ENCODE measurements at regions not wholly inside any gene's neighbourhood (a gene's known extent, or its start where the extent isn't known, plus 50 kb on each side); places are given as distances from the start of the nearest gene placed in this dataset.

DNA sequence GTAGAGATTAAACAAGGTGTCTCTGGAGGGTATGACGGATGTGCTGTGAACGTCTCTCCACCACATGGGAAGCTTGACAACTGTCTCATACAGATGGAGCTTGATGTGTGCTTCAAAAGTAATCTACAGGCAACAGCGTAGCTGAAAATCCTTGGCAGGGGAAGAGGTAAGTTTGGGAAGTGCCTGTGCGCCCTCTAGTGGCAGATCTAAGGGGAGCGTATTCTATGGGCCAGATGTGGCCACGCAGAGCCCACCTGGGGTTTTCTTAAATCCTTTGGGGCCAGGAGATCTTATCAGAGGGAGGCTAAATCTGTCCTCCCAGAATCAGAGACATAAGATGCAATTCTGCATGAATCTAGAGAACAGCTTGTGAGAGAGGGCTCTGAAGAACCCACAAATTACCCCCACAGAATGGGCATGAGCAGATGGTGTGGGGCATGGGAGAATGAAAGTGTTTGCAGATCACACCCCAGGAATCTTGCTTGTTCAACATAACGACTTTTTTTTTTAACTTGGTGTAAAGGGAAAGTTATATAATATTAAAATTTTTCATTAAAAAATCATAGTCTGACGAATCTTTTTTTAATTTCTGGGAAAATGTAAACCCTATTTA lies 91.2 kb upstream of the MPP7 start:
- DNase-seq = peak; percentile 46

DNA sequence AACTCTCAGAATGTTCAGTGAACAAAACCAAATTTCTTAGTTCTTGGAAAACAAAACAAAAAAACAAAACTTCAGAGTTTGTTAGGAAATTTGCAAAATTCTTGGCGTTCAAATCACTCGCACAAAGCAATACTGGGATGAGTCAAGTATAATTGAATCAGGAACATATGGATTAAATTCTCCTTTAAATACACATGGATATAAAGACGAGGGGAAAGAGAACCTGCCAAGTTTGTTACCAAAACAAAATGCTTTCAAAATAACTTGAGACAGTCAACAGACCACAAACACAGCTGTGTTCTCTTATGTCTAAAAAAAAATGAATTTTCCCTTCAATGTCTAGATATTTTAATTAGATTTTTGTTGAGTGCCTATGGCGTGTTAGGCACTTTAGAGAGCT lies 93.5 kb upstream of the MPP7 start:
- no peak for DNase-seq

DNA sequence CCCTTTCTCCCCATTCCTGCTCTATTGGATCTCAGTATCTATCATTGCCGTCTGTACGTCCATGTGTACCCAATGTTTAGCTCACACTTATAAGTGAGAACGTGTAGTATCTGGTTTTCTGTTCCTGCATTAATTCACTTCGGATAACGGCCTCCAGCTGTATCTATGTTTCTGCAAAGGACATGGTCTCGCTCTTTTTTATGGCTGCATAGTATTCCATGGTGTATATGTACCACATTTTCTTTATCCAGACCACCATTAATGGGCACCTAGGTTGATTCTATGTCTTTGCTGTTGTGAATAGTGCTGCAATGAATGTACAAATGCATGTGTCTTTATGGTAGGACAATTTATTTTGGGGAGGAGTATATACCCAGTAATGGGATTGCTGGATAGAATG lies 94.4 kb upstream of the MPP7 start:
- no peak for DNase-seq

DNA sequence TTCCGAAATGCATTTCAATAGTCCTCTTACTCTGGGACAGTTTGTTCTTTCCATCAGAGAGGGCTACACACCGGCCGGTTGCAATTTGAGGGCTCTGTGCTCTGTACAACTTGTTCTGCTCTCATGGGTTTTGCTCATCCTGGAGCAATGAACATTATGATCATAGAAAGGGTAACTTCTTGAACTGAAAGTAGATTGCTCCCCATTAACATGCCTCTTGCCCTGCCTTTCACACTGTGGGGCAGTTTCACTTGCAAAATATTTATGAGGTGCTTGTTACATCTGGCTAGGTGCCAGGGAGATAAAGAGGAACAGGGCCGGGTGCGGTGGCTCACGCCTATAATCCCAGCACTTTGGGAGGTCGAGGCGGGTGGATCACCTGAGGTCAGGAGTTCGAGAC lies 97.3 kb upstream of the MPP7 start:
- DNase-seq = peak; percentile 13

DNA sequence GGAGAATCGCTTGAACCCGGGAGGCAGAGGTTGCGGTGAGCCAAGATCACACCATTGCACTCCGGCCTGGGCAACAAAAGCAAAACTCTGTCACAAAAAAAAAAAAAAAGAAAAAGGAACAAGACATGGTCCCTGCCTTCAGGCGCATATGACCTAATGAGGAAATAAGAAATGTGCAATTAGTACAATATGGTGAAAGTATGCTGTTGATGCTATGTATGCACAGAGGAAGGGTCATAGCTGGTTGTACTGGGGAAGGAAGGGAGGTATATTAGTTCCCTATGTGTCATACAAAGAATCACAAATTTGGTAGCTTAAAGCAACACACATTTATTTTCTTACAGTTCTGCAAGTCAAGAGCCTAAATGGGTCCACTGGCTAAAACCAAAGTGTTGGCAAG lies 97.8 kb upstream of the MPP7 start:
- DNase-seq = no peak

DNA sequence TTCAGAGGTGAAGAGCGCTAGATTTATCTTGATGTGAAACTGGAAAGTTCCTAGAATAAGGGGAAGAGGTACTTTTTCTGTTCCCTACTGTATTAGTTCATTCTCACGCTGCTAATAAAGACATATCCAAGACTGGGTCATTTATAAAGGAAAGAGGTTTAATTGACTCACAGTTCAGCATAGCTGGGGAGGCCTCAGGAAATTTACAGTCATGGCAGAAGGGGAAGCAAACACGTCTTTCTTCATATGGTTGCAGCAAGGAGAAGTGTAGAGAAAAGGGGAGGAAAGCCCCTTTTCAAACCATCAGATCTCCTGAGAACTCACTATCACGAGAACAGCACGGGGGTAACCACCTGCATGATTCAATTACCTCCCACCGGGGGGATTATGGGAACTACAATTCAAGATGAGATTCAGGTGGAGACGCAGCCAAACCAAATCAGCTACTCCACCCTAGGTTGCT lies 99.8 kb upstream of the MPP7 start:
- peak; percentile 40 for DNase-seq

DNA sequence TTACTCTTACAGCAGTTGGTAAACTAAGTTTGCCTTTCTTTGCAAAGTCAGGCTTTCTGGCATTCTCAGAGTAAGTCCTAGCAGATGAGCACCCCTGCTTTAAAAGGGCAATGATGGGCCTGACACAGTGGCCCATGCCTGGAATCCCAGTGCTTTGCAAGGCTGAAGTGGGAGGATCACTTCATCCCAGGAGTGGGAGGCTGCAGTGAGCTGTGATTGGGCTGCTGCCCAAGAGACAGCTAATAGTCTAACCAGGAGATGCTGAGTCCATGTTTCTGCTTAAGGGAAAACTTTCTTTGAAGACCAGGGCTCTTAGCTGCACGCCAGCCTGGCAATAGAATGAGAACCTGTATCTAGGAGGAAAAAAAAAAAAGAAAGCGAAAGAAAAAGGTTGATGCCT lies 100.2 kb upstream of the MPP7 start:
- no peak for DNase-seq

DNA sequence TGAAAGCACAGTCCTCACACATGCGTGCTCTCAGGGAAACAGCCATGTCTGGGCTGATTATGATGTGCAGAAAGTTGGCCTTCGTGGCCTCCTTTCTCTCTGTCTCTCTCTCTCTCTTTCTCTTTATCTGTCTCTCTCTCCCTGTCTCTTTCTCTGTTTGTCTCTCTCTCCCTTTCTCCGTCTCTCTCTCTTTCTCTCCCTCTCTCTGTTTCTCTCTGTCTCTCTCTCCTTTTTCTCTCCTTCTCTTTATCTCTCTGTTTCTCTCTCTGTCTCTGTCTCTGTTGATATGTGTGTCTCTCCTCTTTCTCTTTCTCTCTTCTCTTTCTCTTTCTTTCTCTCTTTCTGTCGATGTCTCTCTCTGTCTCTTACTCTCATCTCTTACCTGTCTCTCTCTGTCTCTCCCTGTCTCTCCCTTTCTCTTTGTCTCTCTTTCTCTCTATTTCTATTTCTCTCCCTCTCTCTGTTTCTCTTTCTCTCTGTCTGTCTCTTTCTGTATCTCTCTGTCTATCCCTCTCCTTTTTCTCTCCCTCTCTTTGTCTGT lies 105.4 kb upstream of the MPP7 start:
- no peak for DNase-seq

DNA sequence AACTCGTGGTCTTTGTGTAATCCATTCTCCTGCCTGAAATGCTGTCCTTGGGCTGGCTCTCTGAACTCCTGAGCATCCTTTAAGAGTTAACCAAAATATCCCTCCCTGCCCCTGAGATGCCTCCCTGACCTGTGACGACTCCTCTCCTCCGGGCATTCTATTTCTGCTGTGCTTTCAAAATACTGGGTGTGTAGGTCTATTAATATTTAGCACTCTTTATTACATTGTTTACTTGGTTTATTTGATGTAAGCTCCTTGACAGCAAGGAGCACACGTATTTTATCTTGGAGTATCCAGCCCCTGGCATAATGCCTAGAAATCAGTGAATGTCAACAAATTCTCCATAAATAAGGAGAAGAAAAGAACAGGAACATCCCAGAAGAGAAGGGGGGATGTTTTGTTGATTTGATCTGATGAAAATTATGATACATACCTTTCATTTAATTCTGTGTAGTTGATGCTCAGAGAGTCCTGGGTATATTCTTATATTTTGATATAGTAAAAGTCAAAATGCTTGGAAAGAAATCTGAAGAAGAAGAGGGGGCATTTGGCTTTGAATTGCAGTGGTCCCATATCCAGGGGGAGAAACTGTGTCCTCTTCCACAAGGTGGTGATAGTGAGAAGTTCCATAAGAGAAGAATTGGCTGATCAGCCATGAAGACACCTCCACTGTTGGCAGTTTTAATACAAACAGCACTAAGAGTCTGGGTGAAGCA lies 107.7 kb upstream of the MPP7 start:
- no peak for DNase-seq

DNA sequence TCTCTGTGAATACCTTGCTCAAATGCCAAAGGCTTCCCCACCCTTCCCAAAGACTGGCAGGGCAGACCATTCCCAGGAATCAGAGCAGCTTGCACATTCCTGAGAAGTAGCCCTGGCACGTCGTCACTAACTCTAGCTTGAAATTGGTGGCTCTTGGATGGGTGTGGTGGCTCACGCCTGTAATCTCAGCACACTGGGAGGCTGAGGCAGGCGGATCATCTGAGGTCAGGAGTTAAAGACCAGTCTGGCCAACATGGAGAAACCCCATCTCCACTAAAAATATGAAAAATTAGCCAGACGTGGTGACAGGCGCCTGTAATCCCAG lies 108.2 kb upstream of the MPP7 start:
- DNase-seq = no peak

DNA sequence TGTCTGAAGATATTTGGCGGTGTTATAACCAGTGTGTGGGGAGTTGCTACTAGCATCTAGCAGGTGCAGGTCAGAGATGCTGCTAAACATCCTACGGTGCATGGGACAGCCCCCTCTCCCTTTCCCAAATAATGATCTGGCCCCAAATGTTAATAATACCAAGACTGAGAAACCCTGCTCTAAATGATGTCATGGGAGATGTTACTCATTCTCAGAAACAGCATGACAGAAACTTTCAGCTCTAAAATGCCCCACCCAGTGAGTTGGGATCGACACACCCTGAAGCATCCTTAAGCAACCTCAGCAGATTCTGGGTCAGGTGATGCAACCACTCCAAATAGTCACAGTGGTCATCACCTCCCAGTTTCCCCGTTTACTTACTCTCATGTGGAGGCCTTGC lies 108.8 kb upstream of the MPP7 start:
- DNase-seq = peak; percentile 64

DNA sequence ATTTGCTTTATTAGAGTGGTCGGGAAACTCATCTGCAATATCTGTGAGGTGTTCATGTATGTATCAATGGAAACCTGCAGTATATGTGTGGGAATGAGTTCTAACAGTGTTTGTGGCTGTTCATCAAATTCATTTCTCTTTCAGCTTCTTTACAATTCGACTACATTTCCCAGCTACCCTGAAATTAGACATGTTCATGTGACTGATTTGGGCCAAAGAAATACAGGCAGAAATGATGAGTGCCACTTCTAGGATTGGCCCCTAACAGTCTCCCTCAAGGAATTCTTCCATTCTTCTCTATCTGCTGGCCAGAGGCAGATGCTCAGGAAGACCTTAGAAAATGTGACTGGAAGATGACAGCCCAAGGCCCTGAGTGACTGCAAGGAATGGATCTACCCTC lies 114.8 kb upstream of the WAC start:
- DNase-seq = no peak

DNA sequence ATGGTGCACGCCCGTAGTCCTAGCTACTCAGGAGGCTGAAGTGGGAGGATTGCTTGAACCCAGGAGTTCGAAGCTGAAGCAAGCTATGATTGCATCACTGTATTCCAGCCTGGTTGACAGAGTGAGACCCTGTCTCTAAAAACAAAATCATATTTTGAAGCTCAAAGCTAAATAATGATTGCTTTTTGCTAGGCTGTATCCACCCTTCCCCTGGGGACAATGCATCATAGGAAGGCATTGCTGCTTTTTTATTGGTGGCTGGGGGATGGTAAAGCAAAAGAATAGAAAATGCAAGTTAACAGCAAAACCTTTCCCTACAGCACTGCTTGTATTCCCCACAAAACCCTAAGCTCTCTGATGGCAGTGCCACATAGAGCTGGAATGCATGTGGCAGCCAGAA lies 107.5 kb upstream of the WAC start:
- DNase-seq = no peak

DNA sequence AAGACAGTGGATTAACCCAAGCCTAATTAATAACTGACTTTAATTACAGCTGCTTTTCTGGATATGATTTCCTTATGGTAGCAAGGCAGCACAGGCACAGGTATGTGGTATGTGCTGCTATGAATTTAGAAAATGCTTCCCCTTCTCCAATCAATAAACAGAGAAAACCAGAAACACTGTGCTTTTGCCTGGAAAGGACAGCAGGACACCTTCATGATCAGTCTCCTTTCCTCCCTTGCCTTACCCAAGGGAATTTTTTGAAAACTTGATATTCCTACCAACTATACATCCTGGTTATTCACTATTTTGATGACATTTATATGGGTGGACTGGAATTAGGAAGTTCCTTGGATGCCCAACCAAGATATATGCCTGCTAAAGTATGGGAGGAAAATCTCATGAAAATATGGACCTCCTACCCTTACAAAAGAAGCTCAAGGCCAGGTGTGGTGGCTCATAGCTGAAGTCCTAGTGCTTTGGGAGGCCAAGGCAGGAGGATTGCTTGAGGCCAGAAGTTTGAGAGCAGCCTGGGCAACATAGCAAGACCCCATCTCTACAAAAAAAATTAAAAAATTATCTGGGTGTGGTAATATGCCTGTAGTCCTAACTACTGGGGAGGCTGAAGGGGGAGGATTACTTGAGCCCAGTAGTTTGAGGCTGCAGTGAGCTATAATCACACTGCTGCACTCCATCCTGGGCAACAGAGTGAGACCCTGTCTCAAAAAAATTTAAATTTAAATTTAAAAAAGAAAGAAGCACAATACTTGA lies 106.3 kb upstream of the WAC start:
- no peak for DNase-seq

DNA sequence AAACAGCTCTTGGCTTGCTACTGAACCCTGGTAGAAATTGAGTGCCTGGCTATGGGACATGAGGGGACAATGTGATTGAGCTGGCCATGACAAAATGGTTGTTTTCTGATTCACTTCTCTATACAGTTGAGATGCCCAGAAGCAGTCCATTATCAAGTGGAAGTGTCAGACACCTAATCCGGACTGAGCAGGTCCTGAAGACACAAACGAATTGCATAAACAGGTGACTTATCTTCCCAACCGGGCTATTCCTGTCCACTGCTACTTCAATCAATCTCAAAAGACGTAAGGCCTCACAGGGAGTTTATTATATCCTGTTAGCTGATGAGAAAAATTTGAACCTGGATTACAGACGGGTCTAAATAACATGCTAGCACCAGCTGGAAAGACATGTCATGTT lies 105.5 kb upstream of the WAC start:
- no peak for DNase-seq

DNA sequence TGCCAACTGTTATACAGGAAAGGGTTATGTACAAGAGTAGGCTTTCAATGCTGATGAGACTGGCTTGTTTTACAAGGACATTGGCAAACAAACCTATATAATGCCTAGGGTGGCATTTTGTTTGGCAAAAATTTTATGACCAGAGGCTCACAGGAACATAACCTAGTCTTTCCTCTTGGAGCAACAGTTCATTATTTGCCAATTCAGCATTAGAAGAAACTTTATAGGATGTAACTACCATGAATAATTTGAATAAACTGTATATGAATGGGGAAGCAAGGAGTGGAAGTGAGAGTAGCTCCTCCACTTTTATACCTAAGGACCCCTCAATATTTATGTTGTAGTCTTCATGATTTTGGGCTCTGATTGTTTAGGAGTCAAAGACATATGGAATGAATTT lies 103.9 kb upstream of the WAC start:
- DNase-seq = no peak

DNA sequence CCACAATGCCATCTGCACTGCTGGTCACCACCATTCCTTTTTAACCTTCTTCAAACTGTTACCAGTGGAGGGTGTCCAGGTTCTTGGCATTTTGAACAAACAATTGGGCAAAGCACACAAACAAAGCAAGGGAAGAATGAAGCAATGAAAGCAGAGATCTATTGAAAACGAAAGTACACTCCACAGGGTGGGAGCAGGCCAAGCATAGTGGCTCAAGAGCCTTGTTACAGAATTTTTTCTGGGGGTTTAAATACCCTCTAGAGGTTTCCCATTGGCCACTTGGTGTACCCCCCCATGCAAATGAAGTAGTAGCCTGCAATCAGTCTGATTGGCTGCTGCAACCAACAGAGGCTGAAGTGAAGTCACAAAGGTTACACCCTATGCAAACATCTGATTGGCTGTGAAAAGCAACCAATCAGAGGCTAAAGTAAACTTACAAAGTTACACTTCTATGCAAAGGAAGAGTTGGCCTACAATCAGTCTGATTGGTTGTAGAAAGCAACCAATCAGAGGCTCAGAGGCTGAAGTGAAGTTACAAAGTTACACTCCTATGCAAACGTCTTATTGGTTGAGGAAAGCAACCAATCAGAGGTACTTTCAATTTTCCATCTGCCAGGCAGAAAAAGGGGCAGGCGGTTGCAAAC lies 103.2 kb upstream of the WAC start:
- no peak for DNase-seq

DNA sequence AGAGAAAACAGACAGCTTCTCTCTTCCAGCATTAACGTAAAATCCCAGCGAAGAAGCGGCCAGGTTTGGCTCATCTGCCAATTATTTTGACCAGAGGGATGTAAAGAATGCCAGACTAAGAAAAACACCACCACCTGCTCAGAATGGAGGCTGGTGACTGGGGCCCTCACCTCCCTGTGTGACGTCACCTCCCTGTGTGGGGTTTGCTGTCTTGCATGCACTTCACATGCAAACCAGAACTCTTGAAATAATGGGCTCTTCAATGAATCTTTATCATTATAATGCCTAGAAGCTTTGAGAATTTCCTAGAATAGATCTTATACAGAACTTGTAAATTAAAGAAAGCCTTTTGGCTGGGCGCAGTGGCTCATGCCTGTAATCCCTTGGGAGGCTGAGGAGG lies 101.8 kb upstream of the WAC start:
- no peak for DNase-seq

DNA sequence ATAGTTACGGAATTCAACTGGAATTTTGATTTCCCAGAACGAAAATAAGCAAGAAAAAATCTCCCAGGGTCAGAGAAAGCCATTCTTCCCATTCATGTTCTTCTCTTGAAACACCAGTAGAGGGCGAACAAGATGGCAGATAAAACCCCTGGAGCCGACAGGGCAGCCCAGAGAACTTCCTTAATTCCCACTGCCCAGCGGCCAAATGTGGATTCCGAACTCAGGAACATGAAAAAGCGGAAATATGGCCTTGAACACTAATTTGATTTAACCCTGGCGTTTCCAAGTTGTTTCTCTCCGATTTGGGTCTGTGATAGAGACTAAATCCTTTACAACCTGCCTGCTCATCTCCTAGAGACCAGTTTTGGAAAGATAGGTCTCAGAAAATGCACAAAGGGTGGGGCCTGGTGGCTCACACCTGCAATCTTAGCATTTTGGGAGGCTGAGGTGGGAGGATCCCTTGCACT lies 100.7 kb upstream of the WAC start:
- DNase-seq = peak; percentile 55

DNA sequence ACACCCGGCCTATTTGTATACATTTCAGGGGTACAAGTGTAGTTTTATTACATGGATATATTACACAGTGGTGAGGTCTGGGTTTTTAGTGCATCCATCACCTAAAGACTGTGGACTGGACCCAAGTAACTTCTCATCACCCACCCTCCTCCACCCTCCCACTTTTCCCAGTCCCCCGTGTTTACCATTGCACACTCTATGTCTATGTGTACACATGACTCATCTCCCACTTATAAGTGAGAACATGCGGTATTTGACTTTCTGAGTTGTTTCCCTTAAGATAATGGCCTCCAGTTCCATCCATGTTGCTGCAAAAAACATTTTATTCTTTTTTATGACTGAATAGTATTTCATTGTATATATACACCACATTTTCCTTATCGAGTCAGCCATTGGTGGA lies 98.9 kb upstream of the WAC start:
- DNase-seq = no peak

DNA sequence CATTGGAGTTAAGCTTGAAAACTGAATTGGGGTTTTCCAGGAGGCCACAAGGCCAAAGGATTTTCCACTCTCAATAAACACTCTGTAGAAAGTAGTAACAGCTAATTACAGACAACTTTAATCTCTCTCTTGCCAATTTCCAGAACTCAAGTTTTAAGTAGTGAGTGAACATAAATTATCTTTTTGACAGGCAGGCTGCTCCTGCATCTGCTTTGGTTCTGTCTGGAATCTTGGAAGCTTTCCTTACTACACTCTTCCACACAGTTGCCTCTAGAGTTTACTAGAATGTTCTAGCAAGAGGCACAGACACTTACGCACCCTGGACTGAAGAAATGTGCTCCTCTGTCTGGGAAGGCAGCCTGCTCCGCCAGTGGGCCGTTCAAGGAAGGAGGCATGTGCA lies 90.5 kb upstream of the WAC start:
- DNase-seq = no peak

DNA sequence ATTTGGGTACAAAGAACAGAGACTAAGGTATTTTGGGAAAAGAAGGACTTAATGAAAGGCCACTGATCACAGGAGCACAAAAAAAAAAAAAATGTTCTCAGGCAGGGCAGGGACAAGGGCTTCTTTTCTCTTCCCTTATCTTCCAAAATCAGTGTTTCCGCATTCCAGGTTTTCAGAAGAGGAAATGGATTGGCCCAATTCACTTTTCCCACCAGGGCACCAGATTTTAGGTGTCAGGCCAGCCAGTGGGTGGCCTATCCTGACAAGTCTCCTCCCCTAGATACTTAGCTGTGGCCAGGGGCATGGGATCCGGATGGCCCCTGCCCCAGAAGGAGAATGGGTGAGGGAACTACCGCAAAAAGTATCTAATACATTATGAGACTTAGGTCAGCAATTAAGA lies 88.9 kb upstream of the WAC start:
- no peak for DNase-seq

DNA sequence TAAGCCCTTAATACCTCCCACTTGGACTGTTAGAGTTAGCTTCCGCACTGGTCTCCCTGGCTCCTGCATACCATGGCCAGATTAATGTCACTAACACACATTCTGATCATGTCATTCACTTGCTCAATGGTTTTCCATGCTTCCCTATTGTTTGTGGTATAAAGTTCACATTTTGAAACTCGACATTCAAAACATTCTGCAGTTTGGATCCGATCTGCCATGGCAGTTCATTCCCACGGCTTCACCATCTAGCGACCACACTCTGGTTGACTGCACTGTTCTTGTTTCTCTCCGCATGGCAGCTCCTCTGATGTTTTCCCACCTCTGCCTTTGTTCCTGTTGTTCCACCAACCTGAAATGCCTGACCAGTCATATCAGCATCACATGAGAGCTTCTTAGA lies 87.4 kb upstream of the WAC start:
- no peak for DNase-seq

DNA sequence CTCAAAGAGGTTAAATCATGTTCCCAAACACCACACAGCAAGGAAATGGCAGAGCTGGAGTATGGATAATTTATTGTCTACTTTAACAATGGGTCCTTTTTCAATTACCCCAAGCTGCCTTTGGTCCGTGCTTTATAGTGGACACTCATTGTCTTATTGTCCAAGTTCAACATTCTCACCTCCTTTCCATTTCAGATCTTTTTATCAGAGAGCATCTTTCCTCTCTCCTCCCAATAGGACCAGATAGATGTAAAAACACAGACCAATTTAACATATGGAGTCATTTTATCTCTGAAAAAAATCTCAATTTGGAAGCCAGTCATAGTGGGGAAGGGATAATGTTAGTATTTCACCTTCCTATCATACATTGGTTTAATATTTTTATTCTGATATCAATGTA lies 83.5 kb upstream of the WAC start:
- no peak for DNase-seq

Measured in CD4-positive, alpha-beta T cell treated with Interferon gamma for 1 hour (primary cell).